ENCODE measurements at regions not wholly inside any gene's neighbourhood (a gene's known extent, or its start where the extent isn't known, plus 50 kb on each side); places are given as distances from the start of the nearest gene placed in this dataset.
"Not testable (repeated sequence)": the region's sequence is repeated elsewhere in the genome, so short reads cannot be mapped to it uniquely, and the experiment has no call there.

DNA sequence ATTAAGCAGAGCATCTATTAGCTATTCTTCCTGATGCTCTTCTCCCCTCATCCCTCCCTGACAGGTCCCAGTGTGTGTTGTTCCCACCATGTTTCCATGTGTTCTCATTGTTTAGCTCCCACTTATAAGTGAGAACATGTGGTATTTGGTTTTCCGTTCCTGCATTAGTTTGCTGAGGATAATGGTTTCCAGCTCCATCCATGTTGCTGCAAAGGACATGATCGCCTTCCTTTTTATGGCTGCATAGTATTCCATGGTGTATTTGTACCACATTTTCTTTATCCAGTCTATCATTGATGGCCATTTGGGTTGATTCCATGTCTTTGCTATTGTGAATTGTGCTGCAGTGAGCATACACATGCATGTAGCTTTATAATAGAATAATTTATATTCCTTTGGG, 287.9 kb upstream of the FZD8 start:
- H2BK15ac ChIP-seq (ENCODE audit: low read length); H3K9me3 ChIP-seq (ENCODE audit: insufficient read depth in 2 of 2, low read depth in 1 of 2, low read length in 1 of 2); H3K27me3 ChIP-seq (replicated peaks in 1 of 4; ENCODE audit: control insufficient read depth in 3 of 4, extremely low read depth in 1 of 4, insufficient read depth in 3 of 4, low read length in 3 of 4); H3K4me2 ChIP-seq (ENCODE audit: insufficient read depth in 1 of 2, low read depth in 2 of 2, low read length in 2 of 2); H3K4ac ChIP-seq (replicated peaks; ENCODE audit: insufficient read length, low read depth, low read length); H2BK20ac ChIP-seq (ENCODE audit: low read length); H3K23me2 ChIP-seq (ENCODE audit: low read depth, low read length); H3K56ac ChIP-seq (replicated peaks; ENCODE audit: insufficient read length, low read depth, low read length); H2BK12ac ChIP-seq (ENCODE audit: low read depth, low read length); POLR2A ChIA-PET (ENCODE audit: partially characterized antibody); H2AFZ ChIP-seq (ENCODE audit: low read length); H3K18ac ChIP-seq (ENCODE audit: extremely low read depth, low read length); H2AK5ac ChIP-seq (ENCODE audit: low read depth, low read length); H3K36me3 ChIP-seq (ENCODE audit: control insufficient read depth in 2 of 4, insufficient read depth in 4 of 4, low read length in 3 of 4); H2BK120ac ChIP-seq (replicated peaks; ENCODE audit: low read depth, low read length); FAIRE-seq; DNase-seq (ENCODE audit: low read depth in 1 of 2, low spot score in 2 of 2); H4K20me1 ChIP-seq (replicated peaks in 1 of 2; ENCODE audit: control insufficient read depth in 1 of 2, insufficient read depth in 2 of 2, low read length in 2 of 2); H2BK5ac ChIP-seq (ENCODE audit: low read depth, low read length); H3K23ac ChIP-seq (ENCODE audit: insufficient read length); H3K27ac ChIP-seq (ENCODE audit: low read depth, low read length); H4K5ac ChIP-seq (ENCODE audit: insufficient read length, low read depth, low read length); H4K8ac ChIP-seq (ENCODE audit: extremely low read depth, insufficient read depth, low read length); H4K91ac ChIP-seq (replicated peaks; ENCODE audit: insufficient read length, low read length); H3K9ac ChIP-seq (replicated peaks in 1 of 4; ENCODE audit: extremely low read depth in 1 of 4, low read depth in 3 of 4, low read length in 3 of 4); H3K14ac ChIP-seq (ENCODE audit: insufficient read length); H3K4me3 ChIP-seq (ENCODE audit: extremely low read depth in 1 of 4, insufficient read depth in 2 of 4, low read depth in 3 of 4, low read length in 4 of 4); H3K79me1 ChIP-seq (ENCODE audit: low read depth, low read length); H3K79me2 ChIP-seq (ENCODE audit: control insufficient read depth in 1 of 2, insufficient read depth in 2 of 2, low read length in 2 of 2): not testable (repeated sequence)
- CTCF ChIA-PET (ENCODE audit: partially characterized antibody) = interaction anchor here (1.3 to 1.4 kb wide), 2 partner anchors 9 to 294 kb away, joined by 3 read pairs; no protein-coding TSS in a partner anchor
- H3K4me1 ChIP-seq (replicated peaks in 1 of 4; ENCODE audit: control insufficient read depth in 3 of 4, insufficient read depth in 4 of 4, low read length in 3 of 4) = peaks cover 2 to 17% (median 6%) of the 10 kb centered on the region in 4 experiments; a peak in 5 of 7 replicates
- WGBS, 2 experiments (ENCODE audit: extremely low coverage in 1 of 2, insufficient coverage in 1 of 2, insufficient read length in 1 of 2, insufficient replicate concordance in 2 of 2, low coverage in 1 of 2, low lambda C conversion rate in 2 of 2, missing lambda C conversion rate in 1 of 2) = 92% methylated on average over 2 of the region's 2 CpGs; no CpG with 5 or more reads in 1 of the 2 experiments
